8988T (cell line): ENCODE measurements at regions not wholly inside any gene's neighbourhood (a gene's known extent, or its start where the extent isn't known, plus 50 kb on each side); places are given as distances from the start of the nearest gene placed in this dataset.

Experiments used
- DNase-seq: peaks from one replicate; pipeline ENCODE4 v3.0.0; 2011

- no peak for DNase-seq
Measured at GRCh38 chr4:4771160-4771559, 88.3 kb upstream of the MSX1 start.

- no peak for DNase-seq
Measured at GRCh38 chr4:4770610-4771009, 88.9 kb upstream of the MSX1 start.

GRCh38 chr4:4766564-4766963 is 92.9 kb upstream of the MSX1 start:
- DNase-seq, result no peak

DNA sequence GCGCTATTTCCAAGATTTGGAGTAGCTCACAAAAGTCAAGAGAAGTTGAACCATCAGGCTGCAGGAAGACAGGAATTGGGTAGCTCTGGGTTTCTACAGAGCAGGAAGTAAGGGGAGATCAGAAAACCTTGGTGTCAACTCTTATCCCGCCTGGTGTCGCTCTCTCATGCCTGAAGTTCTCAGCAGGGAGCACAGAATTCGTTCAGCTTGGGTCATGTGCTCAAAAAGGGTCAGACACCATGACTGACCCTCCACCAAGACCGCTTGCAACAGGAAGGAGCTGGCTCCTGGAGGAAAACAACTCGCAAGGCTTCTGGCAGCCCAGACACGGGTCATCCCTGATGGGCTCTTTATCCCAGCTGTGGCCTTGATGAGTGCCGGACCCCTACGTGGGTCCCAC is 93.7 kb upstream of the MSX1 start:
- DNase-seq, result no peak

GRCh38 chr4:4764558-4764905 is 94.9 kb upstream of the MSX1 start:
- no peak for DNase-seq

DNA sequence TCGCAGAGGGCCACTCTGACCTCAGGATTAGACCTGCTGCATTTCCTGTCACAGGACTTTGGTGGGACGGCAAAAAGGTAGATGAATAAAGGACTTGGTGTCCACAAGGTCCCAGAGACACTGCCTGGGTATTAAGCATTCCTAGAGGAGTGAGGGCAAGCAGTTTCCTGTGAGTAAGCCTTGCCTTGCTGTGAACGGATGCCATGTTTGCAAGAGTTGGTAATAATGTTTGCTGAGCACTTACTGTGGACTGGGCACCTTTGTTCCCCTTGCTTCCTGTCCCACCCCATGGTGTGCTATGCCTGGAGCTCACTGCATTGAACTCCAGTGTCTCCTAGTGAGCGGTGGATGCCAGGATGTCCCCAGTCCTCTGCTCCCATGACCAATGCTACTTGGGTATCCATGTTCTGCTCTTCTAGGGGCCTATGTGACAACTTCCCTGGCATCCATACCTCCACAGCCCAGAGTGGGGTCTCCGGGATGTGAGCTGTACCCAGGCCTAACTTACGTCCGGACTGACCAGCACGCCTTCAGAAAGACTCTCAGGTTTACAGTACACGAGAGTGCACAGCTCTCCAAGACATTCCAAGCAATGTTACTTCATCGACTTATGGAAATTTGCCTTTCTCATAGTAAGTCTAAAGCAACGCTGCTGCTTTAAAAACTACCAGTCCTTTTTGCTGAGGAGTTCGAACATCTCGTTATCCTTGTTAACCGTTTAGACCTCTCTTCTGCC is 95.5 kb upstream of the MSX1 start:
- no peak for DNase-seq

DNA sequence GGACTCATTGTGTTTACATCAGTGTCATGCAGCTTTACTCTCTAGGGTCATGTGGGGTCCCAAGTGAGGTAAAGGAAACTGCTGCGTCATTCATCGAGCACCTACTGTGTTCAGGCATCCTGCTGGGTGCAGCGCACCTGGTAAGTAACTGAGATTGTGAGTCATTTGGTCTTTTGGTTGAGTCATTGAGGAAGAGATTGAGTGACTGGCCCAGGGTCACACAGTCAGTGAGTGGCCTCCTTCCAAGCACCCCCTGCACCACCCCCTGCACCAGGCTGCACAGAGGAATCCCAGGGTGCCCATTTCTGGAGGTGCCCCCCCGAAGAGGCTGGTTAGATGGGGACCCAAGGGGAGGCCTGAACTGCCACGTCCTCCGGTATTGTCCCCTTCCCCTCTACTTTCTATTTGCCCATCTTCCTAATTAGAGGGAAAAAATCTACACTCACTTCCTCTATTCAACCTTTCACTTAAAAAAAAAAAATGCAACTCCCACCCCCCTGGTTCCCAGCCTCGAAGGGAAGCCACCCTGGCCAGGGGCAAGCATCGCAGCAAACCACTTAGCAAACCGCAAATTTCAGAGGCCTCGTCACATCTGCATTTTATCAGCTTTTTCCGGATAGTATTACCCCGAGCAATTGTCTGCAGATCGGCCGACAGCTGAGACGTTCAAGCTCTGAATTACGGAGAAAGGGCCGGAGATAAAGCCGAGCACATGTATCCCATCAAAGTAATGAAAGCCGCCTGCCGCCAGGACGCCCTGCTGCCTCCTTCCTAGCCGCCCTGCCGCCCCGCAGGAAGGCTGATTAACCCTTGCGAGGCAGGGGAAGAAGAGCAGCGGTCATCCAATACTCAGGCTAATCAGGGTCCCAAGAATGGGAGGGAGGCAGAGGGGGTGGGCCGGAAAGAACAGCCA is 96.3 kb upstream of the MSX1 start:
- peak; percentile 52 for DNase-seq

DNA sequence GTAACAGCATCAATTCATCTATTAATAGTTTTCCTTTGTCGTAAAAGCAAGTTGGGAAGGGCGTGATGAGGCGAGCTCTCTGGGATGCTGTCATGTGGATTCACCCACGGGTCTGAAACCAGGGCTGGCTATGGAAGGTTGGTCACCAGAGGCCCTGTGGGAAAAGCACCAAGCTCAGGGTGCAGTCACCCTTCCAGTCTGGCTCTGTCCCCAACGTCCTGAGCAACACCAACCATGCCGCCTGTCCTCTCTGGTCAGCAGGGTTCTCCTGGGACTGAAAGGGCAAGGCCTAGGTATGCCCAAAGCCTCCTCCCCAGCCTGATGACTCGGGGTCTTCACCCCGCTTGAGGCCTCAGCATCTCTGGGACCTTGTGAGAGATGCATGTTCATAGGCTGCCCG is 97.2 kb upstream of the MSX1 start:
- DNase-seq, result no peak

DNA sequence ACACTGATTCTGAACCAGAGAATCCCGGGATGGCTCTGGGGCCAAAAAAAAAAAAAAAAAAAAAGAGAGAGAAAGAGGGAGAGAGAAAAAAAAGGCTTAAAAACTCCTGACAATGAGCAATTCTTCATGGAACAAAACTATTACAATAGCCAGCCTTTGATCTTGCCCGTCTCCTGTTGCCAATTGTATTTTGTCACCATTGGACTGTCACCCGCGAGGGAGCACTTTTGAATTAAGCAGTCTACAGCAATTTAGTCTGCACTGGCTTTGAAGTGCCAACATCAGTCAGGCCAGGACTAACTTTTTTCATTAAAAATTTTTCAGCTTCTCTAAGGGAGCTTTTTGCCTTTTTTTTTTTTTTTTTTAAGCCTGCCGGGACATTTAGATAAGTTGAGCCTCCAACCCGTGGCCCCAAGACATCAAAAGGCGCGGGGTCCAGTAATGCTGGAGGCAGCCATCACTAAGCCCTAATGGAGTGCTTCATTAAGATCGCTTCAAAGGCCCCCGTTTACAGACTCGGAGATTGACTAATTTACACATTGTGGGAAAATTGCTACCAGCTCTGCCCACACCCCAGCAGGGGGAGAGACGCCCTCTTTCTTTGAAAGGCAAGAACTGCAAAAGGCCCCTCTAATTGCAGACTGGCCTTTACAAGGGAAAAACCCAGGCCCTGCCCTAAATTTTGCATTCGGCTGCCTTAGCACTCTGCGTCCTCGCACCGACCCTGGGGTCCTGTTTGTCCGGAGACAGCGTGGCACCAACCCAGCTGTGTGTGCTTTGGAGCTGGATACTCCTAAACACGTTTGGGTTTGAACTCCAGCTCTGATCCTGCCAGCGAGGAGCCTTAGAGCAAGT is 98.1 kb upstream of the MSX1 start:
- DNase-seq, result peak; percentile 41

DNA sequence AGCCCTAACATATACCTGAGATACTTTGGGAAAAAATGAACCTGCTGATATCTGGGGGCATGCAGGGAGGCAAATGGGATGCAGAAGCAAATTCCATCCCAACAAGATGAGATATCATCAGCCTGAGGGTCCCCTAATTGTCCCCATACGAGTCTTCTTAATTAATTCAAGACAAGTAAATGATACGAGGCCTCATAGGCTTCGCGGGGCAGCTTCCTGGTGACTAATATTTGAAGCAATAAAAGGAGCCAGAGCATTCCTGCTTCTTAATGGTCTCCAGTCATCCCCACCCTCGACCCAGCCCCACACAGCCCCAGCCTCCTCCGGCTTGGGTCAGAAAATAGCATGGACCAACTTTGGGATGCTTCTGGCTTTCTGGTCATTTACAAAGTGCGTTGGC is 99.6 kb upstream of the MSX1 start:
- no peak for DNase-seq

DNA sequence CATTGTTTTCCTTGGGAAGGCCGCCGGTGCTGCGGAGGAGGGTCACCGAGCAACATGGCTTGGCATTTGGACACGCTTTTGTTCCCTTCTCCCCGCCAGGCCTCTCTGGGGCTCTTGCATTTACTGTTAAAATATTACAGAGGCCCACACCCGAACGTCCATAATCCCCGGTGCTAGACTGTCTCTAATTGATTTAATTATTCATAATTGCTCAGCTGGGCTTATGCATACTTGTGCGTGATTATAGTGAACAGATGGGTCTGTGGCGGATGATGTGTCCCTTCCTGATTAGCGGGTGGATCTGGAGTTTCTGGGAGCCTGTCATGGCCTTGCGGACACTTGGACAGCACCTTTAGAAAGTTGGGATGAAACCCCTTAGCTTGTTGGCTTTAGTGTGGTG is 100.2 kb upstream of the MSX1 start:
- DNase-seq, result no peak

DNA sequence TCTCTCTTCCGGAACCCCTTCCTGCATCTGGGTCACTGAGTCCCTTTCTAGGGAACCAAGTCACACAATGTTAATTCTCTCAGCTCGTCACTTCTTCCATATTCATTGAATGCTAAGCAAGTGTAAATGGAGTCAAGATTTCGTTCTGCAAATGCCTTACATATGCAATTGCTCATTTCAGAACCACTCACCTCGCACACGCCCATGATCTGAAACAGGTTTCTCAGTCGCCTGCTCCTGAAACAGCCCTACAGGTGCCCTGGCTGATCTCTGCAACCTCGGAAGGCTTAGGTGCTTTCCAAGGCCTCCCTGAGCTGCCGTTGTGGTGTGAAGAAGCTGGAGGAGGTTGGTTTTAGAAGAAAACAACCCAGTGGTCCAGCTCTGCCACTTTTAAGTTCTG is 100.8 kb upstream of the MSX1 start:
- no peak for DNase-seq

- no peak for DNase-seq
Measured at GRCh38 chr4:4755306-4755705, 104.2 kb upstream of the MSX1 start.

DNA sequence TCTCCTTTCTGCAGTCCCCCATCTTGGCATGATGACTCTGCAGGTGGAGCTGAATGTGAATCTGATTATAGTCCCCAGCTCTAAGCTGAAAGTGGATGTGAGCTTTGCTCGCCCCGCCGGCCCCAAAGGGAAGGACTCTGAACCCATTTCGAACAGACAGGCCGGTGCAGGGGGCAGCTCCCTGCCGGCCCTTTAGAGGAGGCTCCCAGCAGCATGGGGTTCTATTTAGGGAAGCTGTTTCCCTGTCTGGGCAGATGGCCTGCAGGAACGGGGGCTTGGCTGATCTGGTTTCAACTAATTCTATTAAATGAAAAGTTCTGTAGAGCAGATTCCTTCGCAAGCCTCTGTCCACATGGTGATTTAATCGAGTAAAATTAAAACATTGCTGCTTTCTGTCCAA is 104.8 kb upstream of the MSX1 start:
- DNase-seq, result no peak

DNA sequence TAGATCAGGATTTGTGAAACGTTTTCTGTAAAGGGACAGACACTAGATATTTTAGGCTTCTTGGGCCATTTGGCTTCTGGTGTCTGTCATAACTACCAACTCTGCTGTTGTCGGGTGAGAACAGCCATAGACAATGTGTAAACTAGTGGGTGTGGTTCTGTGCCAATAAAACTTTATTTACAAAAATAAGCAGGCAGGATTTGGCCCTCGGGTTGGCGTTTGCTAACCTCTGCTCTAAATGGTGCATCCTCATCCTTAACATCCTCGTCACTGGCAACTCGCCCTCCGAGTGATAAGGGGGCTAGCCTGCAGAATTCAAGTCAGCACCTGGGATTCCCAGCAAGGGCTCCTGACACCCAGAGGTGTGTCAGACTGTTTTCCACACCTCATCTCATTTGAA is 105.8 kb upstream of the MSX1 start:
- DNase-seq, result no peak

DNA sequence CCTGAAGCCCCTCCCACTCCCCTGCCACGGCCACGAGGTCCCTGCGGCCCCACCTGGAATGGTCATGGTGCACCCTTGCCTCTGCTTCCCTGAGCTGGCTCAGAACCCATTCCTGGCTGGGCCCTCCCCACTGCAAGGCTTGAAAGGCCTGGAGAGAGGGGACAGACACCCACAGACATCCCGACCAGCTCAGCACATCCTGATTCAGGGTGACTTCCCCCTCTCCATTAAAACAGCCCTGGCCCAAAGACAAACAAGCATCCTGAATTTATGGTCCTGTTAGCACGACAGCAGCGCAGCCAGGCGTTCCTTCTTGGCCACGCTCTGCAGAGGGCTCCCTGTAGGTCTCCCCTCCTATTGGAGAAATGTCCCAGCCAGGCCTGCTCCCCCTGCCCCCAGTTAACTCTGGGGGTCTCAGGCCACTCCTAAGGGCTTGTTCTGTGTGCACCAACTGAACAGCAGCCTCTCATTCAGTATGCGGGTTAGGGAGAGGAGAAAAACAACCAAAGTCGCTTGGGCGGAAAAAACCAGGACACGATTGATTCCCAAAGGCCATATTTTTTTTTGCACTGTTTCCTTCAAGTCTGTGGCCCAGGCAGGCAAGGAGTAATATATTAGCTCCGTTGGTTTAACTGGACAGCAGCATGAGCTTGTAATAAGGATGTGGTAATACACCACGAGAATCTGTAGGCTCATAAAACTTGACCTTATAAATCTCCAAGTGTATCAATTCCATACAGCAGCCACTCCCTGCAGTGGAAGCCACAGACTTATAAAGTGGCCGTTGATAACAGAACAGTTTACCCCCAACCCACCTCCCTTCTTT is 106.7 kb upstream of the MSX1 start:
- no peak for DNase-seq

DNA sequence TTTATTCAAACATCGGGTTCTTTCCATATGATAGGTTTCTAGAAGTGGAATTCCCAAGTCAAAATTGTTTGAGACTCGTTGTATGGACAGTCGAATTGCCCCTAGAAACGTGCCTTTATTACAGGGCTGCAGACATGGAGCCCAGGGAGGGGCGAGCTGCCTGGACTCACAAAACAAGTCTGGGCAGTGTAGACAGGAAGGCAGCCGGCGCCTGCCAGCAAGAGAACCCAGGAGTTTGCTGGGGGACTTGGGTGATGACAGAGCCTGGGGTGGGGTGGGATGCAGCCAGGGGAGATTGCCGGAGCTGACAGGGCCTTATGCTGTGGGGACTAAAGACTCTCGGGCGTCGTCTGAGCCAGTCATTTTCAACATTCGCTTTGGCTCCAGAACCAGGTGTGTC is 107.4 kb upstream of the MSX1 start:
- no peak for DNase-seq

DNA sequence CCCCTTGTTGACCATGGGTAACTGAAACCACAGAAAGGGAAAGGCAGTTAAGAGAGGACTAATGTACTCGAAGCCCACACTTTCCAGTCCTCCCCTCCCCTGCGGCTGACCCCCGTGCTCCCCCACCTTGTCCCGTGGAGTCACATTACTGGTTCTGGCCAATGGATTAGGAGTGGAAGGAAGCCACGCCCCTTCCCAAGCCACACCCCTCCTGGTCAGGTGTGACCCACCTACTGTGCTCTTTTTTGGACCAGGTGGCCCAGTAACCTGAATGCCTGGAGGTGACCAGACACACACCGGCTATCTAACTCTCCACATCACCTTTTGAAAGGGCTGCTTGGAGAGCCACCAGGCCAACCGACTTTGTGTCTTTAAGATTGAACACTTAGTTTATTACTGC is 109.3 kb upstream of the MSX1 start:
- no peak for DNase-seq

GRCh38 chr4:4749137-4749536 is 110.3 kb upstream of the MSX1 start:
- no peak for DNase-seq

- DNase-seq, result no peak
Measured at GRCh38 chr4:4746444-4746843, 113.0 kb upstream of the MSX1 start.

- no peak for DNase-seq
Measured at GRCh38 chr4:4740071-4740470, 119.4 kb upstream of the MSX1 start.

- no peak for DNase-seq
Measured at GRCh38 chr4:4735870-4736269, 123.6 kb upstream of the MSX1 start.
